Body of pancreas (tissue), 4 donors: ENCODE measurements at regions not wholly inside any gene's neighbourhood (a gene's known extent, or its start where the extent isn't known, plus 50 kb on each side); places are given as distances from the start of the nearest gene placed in this dataset.

Experiments used
- ATAC-seq: fragments of 150-250 bp; one replicate; pipeline ENCODE4 v1.9.1; 2016
- DNase-seq, 4 donors: peaks; one replicate each; pipeline ENCODE4 v3.0.0-alpha.2; 2019
- H3K27ac ChIP-seq, 4 donors: fragments of 200-600 bp; sonication (generic); 1 replicate in 3 of 4; 2 replicates in 1 of 4; pipeline versions ENCODE4 v1.5.1 to v1.6.1; 2016 to 2019; ENCODE audit warnings: mild to moderate bottlenecking in 1 of 4, mixed read lengths in 1 of 4, moderate library complexity in 1 of 4
- H3K27me3 ChIP-seq, 2 donors: fragments of 200-600 bp; sonication (generic); one replicate each; pipeline ENCODE4 v1.6.0; 2016; ENCODE audit warnings: mild to moderate bottlenecking in 1 of 2
- H3K36me3 ChIP-seq, 2 donors: fragments of 200-600 bp; sonication (generic); replicated peaks in 1 of 2; 2 replicates each; pipeline ENCODE4 v1.5.1; 2016; ENCODE audit warnings: low read depth in 2 of 2; ENCODE audit not compliant: insufficient read depth in 1 of 2
- H3K4me1 ChIP-seq: fragments of 200-600 bp; sonication (generic); one replicate; pipeline ENCODE4 v1.6.0; 2016
- H3K4me3 ChIP-seq, 2 donors: fragments of 200-600 bp; sonication (generic); 1 replicate in 1 of 2; 2 replicates in 1 of 2; pipeline ENCODE4 v1.5.1; 2016 to 2019
- H3K9me3 ChIP-seq, 3 donors: fragments of 200-600 bp; sonication (generic); 1 replicate in 2 of 3; 2 replicates in 1 of 3; pipeline ENCODE4 v1.5.1; 2016
- POLR2A ChIP-seq, 3 donors: fragments of 450-650 bp; IDR thresholded peaks; one replicate each; pipeline ENCODE4 v1.6.1; 2016; ENCODE audit warnings: antibody characterized with exemption in 3 of 3, mild to moderate bottlenecking in 2 of 3
- WGBS, 2 donors: methylation state at CpG; one replicate each; pipeline ENCODE4 v1.1.5; 2017; 5-methylcytosine and 5-hydroxymethylcytosine counted together
- intact Hi-C: fragments of 100-400 bp; cut with DNase I; formaldehyde crosslinking; loops from one replicate; pipeline ENCODE4 v1.15.1; 2023
- TF ChIP-seq, protein P1 (sequence below), 7 experiments: fragments of 450-650 bp in 4 of 7; fragments of 200-600 bp in 3 of 7; sonication (generic) in 3 of 7; IDR thresholded peaks; one replicate each; pipeline ENCODE4 v1.5.1; 2016 to 2019; ENCODE audit warnings: antibody characterized with exemption in 7 of 7

DNA sequence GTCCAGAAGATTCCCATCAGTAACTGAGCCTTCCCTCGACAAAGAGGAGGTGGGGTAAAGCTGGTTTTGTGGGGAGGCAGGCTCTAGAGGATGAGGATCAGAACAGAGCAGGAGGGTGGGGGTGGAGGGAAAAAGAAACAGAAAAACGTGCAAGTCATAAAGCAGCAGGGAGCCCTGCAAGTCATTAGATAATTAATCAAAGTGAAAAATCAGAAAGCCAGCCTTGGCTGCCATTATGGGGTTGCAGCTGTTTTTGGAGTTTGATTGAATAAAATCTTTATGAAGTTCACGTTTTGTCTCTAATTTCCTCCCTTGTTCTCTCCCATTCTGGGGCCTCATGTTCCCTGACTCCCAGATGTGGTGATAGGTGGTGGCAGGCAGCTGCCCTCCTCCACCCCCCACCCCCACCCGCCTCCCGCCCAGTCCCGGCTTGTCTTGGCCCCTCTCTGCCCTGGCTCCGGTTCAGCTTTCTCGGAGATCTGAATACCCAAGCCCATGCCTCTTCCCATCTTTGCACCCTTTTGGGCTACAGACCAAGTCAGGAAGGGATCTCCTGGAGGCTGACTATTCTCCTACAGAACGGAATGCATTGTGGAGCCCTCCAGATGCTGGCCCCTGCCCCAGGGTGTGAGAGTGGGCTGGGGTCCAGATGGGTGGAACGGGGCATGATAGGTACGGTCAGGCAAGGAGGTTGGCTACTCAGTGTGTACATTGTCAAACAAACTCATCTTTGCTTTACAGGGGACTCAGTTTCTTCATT is 141.8 kb downstream of the CDC5L start:
- Histone ChIP-seq H3K36me3 (no peaks in the 10 kb centered on the region), H3K4me1 (no peaks in the 10 kb centered on the region), H3K9me3 (no peaks in the 10 kb centered on the region), H3K27ac (no peak overlapping the region), H3K27me3 (no peaks in the 10 kb centered on the region), H3K4me3 (no peak overlapping the region)
- no peak for ATAC-seq
- 67 to 74% methylated on average over 11 of the region's 11 CpGs for WGBS, 2 donors
- DNase-seq = no peak
- no peak for TF ChIP-seq POLR2A (IDR thresholded peaks at IDR 0.05)
- intact Hi-C loops = no loop called here

DNA sequence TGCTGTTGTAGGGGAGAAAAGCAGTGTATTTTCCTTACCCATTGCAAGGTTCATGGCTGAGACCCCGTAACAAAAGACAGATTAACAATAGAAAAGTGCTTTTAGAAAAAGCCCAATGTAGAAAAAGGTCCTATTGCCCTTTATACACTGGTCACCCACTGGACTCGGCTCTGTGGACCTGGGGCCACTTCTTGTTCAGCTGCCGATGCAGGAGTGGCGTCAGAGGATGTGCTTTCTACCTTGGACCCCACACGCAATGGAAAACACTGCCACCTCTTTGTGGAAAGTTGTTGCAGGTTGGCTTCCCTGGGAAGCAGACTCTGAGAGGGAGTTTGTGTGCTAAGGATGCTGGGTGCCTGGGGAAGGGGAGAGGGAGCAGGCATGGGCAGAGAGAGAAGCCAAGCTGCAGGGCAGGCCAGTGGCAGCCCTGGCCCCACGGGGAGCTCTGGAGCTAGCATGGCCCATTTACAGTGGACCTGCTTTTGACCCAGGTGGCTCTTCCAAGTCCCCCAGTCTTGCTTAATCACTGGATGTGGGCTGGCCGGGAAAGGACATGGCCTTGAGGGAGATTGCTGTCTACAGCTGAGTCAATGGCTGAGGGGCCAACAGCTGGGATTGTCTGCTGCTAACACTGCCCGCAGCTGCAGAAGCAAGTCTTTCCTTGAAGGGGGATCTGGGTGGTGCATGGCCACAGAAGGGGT is 142.9 kb downstream of the CDC5L start:
- DNase-seq (peak in 2 of 4 donors; percentile 9 to 20), ATAC-seq (no peak)
- Histone ChIP-seq H3K4me3 (no peak overlapping the region), H3K9me3 (no peaks in the 10 kb centered on the region), H3K36me3 (no peaks in the 10 kb centered on the region), H3K27me3 (no peaks in the 10 kb centered on the region), H3K4me1 (no peaks in the 10 kb centered on the region), H3K27ac (no peak overlapping the region)
- TF ChIP-seq POLR2A (IDR thresholded peaks at IDR 0.05) = no peak
- TF ChIP-seq, protein P1, sequence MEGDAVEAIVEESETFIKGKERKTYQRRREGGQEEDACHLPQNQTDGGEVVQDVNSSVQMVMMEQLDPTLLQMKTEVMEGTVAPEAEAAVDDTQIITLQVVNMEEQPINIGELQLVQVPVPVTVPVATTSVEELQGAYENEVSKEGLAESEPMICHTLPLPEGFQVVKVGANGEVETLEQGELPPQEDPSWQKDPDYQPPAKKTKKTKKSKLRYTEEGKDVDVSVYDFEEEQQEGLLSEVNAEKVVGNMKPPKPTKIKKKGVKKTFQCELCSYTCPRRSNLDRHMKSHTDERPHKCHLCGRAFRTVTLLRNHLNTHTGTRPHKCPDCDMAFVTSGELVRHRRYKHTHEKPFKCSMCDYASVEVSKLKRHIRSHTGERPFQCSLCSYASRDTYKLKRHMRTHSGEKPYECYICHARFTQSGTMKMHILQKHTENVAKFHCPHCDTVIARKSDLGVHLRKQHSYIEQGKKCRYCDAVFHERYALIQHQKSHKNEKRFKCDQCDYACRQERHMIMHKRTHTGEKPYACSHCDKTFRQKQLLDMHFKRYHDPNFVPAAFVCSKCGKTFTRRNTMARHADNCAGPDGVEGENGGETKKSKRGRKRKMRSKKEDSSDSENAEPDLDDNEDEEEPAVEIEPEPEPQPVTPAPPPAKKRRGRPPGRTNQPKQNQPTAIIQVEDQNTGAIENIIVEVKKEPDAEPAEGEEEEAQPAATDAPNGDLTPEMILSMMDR (IDR thresholded peaks at IDR 0.05) = no peak
- 81 to 86% methylated on average over 7 to 8 of the region's 8 CpGs for WGBS, 2 donors
- intact Hi-C loops = no loop called here

DNA sequence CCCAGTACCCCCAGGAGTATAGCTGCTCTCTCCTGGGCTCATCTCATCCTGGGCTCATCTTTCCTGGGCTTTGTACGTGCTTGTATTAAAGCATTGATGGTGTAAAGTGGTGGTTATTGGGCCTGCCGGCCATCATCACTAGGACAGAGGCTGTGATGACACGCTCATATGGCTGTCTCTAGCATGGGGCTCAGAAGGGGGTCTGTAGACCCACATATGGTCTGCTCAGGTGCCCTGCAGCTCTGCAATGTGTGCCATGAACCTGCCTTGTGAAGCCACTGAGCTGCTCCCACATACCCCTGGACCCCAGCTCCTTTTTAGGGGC is 143.4 kb downstream of the CDC5L start:
- DNase-seq (no peak), ATAC-seq (no peak)
- TF ChIP-seq POLR2A (IDR thresholded peaks at IDR 0.05) = no peak
- TF ChIP-seq, protein P1 (IDR thresholded peaks at IDR 0.05) = no peak
- intact Hi-C loops = no loop called here
- H3K36me3 ChIP-seq = no peaks in the 10 kb centered on the region
- 95 to 97% methylated on average over 3 of the region's 3 CpGs for whole genome bisulfite sequencing, 2 donors
- H3K4me1 ChIP-seq = no peaks in the 10 kb centered on the region
- H3K9me3 ChIP-seq = no peaks in the 10 kb centered on the region
- no peak overlapping the region for H3K27ac ChIP-seq
- H3K4me3 ChIP-seq = no peak overlapping the region
- no peaks in the 10 kb centered on the region for H3K27me3 ChIP-seq

DNA sequence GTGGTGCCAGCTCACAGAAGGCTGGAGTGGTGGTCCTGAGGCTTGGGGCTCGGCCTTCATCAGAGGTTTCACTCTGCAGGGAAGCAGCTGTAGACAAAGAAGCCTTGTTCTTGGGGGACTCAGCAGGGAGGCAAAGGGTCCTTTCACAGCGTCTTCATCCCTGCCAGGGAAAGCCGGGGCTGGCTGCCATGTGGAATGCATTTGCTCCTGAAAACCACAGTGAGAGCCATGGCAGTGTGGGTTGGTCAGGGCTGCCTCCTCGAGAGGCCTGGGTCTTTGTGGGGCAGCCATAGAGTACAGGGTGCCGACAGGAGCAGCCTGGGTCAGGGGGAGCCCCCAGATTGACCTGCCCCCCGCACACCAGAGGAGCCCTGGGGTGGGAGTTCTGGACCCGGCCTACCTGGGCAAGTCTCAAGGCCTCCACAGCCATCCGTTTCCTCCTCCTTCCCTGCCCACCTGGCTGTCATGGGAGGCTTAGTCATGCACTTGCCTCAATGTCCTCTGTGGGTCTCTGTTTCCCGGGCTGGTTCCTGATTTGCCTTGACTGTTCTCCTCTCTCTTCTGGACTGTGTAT is 144.0 kb downstream of the CDC5L start:
- ATAC-seq (no peak), DNase-seq (no peak)
- TF ChIP-seq, protein P1 (IDR thresholded peaks at IDR 0.05) = no peak
- TF ChIP-seq POLR2A (IDR thresholded peaks at IDR 0.05) = no peak
- Histone ChIP-seq H3K27ac (no peak overlapping the region), H3K4me1 (no peaks in the 10 kb centered on the region), H3K9me3 (no peaks in the 10 kb centered on the region), H3K4me3 (no peak overlapping the region), H3K27me3 (no peaks in the 10 kb centered on the region), H3K36me3 (no peaks in the 10 kb centered on the region)
- WGBS, 2 donors = 59 to 75% methylated on average over 4 to 9 of the region's 9 CpGs
- intact Hi-C loops = no loop called here

DNA sequence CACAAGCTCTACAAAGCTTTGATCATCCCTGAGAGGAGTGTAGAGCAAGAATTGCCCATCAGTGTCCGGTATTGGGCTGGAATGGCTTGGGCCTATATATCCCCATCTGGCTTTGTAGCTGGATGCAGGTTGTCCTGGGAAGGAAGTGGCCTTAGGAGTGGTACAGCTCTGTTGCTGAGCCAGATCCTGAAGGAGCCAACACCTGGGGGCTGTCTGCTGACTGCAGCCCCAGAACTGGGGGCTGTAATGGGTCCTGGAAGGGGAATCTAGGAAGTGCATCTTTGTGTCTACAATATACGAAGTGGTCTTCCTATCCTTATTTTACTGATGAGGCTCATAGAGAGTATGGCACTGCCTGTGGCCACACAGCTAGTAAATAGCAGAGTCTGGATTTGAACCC is 145.9 kb downstream of the CDC5L start:
- intact Hi-C loops = no loop called here
- Histone ChIP-seq H3K4me1 (no peaks in the 10 kb centered on the region), H3K27me3 (no peaks in the 10 kb centered on the region), H3K27ac (no peak overlapping the region), H3K36me3 (no peaks in the 10 kb centered on the region), H3K4me3 (no peak overlapping the region), H3K9me3 (no peaks in the 10 kb centered on the region)
- no peak for ATAC-seq
- no peak for DNase-seq
- TF ChIP-seq POLR2A (IDR thresholded peaks at IDR 0.05) = no peak
- TF ChIP-seq, protein P1 (IDR thresholded peaks at IDR 0.05) = no peak
- 78 to 91% methylated on average over 2 of the region's 2 CpGs for WGBS, 2 donors
